Stimulated activated CD4-positive, alpha-beta T cell treated with anti-CD3 and anti-CD28 coated beads, Interleukin-12 subunit alpha, Interleukin-12 subunit beta, amount 100 ng/mL, for 24 hours (primary cell): ENCODE measurements at regions not wholly inside any gene's neighbourhood (a gene's known extent, or its start where the extent isn't known, plus 50 kb on each side); places are given as distances from the start of the nearest gene placed in this dataset.
"Not testable (repeated sequence)": the region's sequence is repeated elsewhere in the genome, so short reads cannot be mapped to it uniquely, and the experiment has no call there.

Source experiments
- DNase-seq, 2 experiments: peaks; one replicate each; pipeline ENCODE4 v3.0.0-alpha.2; 2020; ENCODE audit warnings: low read depth in 2 of 2

DNA sequence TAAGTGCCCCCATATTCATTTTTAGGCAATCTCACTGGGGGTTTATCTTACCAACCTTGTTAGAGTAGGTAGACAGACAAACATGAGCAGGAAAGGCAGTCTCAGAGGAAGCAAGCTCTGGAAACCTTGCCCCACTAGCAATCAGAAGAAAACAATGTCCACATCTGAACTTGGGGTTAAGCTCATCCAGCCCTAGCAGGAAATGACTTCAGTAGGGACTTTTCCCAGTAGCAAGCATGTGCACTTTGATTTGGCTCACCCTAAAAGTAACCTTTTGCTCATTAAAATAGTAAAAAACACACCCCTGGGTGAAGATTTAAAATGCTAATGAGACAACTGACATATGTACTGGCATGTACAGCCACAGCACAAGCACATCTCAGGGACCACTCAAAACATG lies 175.5 kb downstream of the AKAIN1 start:
- no peak for DNase-seq

DNA sequence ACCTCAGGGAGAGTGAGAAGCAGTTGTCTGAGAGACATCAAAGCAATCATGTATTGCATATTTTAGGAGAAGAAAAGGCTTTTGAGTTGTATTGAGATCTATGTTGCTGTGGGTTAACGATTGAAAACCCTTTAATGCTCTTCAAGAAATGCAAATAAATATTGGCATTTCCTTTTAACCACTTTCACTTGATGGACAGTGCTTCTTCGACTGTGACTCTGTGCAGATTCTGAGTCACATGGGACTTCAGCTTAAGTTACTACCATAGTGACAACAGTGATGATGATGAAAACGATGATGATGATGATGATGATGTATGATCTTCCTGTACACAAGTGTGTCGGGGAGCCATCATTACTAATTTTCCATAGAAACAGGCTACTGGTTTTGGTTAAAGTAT lies 181.8 kb downstream of the AKAIN1 start:
- DNase-seq = no peak

DNA sequence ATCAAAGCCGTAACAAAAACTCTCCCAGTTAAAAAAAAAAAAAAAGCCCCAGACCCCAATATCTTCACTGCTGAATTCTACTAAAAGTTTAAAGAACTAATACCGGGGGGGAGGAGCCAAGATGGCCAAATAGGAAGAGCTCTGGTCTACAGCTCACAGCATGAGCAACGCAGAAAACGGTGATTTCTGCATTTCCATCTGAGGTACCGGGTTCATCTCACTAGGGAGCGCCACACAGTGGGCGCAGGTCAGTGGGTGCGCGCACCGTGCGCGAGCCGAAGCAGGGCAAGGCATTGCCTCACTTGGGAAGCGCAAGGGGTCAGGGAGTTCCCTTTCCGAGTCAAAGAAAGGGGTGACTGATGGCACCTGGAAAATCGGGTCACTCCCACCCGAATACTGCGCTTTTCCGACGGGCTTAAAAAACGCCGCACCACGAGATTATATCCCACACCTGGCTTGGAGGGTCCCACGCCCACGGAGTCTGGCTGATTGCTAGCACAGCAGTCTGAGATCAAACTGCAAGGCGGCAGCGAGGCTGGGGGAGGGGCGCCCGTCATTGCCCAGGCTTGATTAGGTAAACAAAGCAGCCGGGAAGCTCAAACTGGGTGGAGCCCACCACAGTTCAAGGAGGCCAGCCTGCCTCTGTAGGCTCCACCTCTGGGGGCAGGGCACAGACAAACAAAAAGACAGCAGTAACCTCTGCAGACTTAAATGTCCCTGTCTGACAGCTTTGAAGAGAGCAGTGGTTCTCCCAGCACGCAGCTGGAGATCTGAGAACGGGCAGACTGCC lies 192.8 kb downstream of the AKAIN1 start:
- DNase-seq = not testable (repeated sequence)

DNA sequence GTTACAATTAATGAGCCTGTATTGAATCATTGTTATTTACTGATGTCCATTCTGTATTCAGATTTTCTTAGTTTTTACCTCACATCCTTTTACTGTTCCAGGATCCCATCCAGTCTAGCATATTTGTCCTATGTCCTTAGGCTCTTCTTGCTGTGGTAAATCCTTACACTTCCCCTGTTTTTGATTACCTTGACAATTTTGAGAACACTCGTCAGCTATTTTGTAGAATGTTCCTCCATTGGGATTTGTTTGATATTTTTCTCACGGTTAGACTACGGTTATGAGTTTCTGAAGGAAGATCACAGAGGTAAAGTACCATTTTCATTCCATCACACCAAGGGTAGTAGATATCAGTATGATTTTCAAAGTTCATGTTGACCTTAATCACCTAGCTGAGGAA lies 202.3 kb downstream of the AKAIN1 start:
- no peak for DNase-seq

DNA sequence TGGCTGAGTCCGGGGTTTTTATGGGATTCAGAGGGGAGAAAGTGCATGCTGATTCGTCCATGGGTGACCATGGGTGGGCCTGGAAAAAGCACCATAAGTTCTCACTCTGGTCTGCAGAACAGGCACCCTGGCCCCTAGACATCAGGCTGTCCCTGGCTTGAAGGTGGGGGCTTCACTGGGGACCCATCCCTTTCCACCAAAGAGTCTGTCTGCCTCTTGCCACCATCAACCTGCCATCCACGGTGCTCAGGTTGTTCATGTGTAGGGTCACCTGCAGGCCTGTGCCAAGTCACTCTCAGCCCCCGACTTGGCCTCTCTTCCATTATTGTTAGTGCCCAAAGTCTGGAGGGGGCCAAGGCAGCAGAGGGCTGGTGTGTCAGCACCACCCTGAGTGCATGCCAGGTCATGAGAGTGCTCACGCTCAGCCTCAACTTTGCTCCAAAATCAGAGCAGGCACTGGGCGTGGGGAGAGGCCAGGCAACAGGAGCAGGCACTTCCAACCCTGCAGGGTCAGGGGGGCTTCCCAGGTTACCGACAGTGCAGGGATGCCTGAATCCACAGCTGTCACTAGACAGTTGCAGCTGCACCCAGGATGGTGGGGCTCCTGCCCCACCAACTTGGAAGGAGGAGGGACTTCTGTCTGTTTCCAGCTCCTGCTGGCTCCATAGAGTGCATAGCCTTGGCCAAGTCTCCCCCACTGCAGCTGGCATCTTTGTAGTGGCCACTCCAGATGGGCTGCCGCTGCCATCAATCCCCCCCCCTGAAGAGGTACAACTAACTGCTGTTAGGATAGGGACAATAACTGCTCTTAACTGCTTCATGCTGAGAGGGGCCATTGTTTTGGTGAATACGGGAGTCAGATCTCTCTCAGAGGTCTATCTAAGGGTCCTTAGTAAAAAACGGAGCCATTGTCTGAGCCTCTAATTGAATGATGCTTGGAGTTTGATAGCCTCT lies 209.3 kb downstream of the AKAIN1 start:
- DNase-seq = no peak

DNA sequence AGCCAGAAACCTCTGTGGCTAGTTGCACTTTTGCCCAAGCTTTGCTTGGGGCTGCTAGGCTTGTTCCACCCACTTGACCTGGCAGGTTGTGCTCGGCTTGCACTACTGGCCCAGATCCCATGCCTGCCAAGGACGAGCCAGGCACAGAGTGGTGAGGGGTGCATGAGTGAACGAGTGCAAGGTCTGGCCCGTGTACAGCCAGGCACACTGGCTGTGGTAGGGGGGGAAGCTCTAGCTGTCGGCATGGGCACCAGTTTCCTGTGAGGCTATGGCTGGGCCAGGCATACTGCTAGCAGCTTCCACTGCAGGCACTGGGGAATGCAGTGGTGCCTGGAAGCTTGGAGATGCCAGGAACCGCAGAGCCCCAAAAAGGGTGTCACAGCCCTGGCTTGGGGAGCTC lies 210.4 kb downstream of the AKAIN1 start:
- DNase-seq = no peak

DNA sequence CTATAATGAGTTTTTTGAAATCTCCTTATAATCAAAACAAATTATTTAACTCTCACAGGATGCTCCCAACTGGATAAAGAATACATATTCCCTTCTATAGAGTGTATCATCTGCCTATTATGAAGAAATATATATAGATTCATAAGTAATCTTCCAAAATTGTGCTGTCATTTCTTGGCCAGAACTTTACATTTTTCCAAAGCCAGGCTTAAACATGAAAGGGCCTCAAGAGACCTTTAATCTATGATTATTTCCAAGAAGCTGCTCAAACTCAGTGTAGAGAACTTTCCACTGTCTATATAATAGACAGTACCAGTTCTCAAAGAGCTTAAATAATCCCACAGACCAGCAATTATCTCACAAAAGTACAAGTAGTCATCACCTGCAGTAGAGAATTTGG lies 211.0 kb downstream of the AKAIN1 start:
- no peak for DNase-seq

DNA sequence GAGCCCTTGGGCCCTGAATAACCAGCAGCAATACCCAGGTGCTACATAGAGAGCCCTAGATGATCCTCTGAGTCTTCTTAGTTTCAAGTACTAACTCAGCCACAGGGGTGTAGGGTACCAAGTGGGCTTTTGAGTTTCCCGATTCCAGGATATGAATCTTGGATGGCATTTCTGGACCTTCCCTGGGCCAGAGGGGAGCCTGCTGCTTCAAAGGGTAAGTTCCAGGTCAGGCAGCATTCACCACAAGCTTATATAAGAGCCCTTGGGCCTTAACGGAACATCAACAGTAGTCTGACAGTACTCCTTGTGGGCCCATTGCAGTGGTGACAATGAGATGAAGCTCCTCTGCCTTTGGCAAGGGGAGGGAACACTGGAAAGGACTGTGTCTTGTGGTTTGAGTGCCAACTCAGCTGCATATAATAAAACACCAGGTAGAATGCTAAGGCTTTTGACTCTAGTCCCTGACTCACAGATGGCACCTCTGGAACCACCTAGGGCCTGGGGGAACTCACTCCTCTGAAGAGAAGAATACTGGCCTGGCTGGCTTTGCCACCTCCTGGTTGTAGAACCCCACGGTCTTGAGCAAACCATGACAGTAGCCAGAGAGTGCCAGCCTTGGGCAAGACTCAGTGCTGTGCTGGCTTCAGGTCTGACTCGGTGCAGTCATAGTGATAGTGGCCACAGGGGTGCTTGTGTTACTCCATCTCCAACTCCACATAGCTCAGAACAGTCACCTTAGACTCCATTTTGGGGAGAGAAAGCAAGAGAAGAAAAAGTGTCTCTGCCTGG lies 235.7 kb downstream of the AKAIN1 start:
- DNase-seq = no peak

DNA sequence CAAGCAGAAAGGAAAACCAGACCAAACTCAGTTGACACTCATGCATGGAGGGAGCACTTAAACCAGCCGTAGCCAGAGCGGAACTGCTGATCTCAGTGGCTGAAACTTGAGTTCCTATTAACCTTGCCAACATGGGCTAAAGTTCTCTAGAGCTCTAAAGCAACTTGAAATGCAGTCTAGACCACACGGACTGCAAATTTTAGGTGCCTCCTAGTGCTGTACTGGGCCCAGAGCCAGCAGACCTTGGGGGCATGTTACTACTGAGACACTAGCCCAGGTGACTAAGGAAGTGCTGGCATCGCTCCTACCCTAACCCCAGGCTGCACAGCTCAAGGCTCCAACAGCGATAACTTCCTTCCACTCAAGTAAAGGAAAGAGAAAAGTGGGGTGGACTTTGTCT lies 236.5 kb downstream of the AKAIN1 start:
- no peak for DNase-seq

DNA sequence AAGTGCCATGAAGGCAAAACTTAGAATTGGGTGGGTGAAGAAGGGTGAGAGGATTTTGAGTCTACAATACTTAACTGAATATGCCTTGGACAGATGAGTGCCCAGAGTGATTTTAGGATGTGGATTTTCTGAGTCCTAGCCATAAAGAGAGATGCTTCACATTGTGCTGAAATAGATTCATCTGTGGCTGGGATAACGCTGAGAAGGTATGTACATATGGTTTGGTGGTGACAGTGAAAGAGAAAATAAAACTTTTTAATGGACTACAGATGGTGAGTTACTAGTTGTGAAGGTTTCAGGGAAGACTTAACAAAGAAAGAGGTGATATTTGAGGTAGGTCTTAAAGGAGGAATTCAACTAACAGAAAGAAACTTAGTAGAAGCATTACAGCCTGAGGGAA lies 265.8 kb downstream of the AKAIN1 start:
- DNase-seq = no peak

DNA sequence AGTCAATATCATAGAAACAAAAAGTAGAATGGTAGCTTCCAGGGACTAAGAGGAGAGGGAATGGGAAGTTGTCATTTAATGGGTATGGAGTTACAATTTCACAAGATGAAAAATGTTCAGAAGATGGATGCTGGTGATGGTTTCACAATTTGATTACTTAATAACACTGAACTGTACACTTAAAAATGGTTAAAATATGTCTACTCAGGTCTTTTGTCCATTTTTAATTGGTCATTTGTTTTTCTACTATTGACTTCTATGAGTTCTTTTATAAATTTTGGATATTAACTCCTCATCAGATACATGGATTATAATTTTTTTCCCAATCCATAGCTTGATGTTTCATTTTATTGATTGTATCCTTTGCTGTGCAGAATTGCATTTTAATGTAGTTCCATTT lies 275.5 kb downstream of the AKAIN1 start:
- no peak for DNase-seq

DNA sequence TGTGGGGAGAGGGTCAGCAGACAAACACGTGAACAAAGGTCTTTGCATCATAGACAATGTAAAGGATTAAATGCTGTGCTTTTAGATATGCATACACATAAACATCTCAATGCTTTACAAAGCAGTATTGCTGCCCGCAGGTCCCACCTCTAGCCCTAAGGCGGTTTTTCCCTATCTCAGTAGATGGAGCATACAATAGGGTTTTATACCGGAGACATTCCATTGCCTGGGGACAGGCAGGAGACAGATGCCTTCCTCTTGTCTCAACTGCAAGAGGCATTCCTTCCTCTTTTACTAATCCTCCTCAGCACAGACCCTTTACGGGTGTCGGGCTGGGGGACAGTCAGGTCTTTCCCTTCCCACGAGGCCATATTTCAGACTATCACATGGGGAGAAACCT lies 279.5 kb downstream of the AKAIN1 start:
- DNase-seq = not testable (repeated sequence)

DNA sequence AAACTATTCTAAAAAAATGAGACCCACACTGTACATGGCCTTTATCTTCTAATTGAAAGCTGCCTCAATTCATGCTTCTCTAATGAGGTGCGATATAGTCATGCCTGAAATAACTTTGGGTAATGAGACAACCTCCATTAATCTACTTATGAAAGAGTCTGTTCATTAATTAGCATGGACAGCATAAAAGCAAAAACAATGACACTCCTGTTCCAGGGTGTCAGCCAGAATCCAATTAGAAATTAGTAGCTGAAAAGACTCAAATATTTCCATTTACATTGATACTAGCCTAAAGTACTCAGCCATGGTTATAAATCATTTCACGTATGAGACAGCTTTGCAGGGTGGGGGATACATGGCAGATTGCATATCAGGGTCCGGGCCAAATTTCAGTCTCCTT lies 288.7 kb downstream of the AKAIN1 start:
- DNase-seq = no peak

DNA sequence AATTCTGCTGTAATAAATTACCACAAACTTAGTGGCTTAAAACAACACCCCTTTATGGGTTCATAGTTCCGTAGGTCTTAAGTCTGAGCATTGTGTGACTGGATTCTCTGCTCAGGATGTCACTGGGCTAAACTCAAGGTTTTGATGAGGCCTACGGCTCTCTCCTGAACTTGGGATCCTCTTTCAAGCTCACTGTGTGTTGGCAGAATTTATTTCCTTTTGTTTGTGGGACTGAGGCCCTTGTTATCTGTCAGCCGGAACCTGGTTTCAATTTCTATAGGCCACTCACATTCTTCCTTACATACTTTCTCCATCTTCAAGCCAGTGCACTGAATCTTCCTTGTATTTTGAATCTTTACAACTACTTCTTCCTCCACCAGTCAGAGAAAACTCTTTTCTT lies 290.2 kb downstream of the AKAIN1 start:
- no peak for DNase-seq

DNA sequence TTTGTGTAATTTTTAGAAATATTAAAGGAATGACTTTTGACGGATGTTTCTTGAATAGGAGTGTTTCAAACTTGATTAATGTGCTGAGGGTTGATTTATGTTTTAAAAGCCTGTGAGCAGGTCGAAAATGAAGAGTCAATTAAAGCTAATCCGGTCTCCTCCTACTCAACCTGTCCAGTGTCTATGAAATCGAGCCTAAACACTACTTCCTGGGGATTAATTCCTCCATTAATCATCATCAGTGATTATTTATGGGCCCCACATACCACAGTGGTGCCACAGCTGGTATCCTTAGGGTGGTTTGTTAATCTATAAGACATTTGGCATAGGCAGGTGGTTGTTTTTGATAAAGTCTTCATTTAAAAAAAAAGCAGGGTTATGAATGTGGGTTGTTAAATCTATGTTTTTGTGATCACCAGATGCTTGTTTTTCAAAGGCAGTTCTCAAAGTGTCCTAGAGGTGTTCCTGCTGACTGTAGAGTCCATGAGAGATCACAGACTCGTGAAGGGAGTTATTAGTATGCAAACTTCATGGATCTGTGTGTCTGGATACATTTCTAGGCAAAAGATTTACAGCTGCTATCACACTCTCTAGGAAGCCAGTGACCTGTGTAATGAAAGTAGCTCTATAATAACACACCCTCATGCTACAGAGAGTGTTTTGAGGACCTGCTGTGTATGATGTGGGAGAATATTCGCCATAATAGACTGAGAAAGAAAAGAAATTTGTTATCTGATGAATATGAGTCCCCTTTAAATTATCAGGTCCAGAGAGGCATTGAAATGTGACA lies 308.6 kb downstream of the AKAIN1 start:
- DNase-seq = no peak

DNA sequence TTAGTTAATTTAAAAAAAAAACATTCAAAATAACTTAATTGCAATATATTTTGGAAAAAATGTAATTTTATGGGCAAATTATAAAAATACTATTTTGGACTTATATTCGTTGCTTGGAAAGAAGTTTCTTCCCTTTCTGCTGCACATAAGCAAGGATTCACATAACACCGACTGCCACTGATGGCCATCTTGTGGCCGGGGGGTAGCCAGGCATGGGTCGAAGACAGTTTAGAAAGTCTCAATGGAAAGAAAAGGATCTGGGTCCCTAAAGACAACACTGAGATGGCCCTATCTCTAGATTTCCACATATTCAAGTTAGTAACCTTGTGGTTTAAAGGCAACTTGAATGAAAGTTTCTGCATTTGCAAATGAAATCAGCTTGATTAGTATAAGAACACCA lies 318.6 kb downstream of the AKAIN1 start:
- no peak for DNase-seq

DNA sequence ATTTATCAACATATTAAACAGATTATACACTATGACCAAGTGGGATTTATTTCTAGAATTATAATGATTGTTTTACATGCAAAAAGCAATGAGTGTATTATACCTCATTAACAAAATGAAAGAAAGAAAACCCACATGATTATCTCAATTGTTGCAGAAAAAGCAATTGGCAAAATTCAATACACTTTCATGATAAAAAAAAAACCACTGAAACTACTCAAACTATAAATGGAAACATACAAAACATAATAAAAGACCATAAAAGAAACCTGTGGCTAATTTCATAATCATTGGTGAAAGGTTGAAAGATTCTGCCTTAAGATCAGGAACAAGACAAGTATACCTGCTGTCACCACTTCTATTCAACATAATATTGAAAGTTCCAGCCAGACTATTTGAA lies 325.9 kb downstream of the AKAIN1 start:
- DNase-seq = no peak

DNA sequence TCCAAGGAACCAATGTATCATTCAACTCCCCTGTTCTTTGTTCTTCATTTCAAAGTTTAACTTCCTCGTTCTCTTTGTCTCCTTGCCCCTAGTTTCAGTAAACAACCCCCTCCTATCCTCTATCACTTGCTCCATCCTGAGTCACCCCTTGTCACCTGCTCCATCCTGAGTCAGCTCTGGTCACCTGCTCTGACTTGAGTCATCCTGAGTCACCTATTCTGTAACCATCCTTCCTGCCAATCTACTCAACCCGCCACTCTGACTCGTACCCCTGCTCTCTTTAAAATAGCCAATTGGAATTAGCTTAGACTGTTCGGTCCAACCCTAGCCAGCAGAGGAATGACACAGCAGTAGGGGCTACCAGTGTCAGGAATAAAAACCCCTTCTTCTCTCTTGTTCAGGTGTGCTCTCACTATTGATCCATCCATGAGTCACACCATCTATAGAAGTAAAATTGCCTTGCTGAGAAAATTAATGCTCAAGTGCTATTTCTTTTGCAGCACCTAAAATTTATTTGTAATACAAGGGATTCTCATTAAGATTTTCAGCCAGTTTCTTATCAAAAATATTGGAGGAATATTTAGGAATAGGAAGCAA lies 326.8 kb downstream of the AKAIN1 start:
- DNase-seq = no peak

DNA sequence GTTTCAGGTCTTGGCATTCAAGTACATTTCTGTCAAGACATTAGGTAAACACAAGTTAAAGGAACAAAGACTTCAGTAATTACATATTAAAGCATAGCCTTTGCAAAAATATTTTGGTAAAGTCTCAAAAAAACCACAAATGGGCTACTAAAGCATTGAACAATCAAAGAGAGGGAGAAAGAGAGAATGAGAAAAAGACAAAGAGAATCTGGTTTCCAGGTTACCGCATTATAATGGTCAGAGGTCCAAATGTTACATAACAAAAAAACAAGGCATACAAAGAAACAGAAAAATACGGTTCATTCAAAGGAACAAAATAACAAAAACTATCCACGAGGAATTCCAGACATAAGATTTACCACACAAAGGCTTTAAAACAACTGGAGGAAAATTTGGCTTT lies 327.9 kb downstream of the AKAIN1 start:
- DNase-seq = no peak

DNA sequence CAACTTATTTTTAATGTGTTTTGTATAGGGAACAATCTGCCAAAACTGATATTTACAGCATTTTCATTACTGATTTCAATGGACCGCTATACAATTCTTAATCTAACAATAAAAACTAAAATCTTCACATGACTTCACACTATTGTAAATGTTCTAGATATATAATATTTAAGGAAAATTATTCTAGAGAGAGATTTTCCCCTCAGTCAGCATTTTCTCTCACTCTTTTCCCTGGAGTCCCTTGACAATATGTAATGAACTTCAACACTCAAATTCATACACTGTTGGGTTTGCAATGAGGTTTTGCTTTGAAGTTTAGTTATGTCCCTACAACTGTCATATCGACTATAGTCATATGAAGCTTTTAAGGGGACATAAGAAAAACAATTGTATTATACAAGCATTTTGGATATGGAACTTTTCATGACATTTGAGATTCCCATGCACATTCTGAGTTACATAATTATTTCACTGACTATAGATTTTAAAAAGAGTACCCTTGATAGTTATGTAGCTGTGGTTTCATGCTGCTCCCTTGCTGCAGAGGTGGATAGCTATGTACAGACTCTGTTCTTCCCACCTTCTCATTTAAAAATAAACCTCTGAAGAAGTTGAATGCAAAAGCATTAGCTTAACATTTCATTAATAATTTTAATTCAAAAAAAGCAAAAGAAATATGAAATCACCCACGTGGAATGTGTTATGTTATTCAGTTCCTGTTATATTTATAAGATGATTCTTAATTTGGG lies 338.5 kb downstream of the AKAIN1 start:
- no peak for DNase-seq
